ENCODE measurements at regions not wholly inside any gene's neighbourhood (a gene's known extent, or its start where the extent isn't known, plus 50 kb on each side); places are given as distances from the start of the nearest gene placed in this dataset.

- TF ChIP-seq POLR2AphosphoS5 (IDR thresholded peaks at IDR 0.05; ENCODE audit: low read depth) (no peak), ETS1 (IDR thresholded peaks at IDR 0.05) (no peak), CTCF (conservative IDR thresholded peaks at IDR 0.05; ENCODE audit: low read depth in 2 of 2) (no peak), STAT1 (IDR thresholded peaks at IDR 0.05; ENCODE audit: unreplicated experiment) (no peak), CREB1 (CRISPR knock-in tag; IDR thresholded peaks at IDR 0.05; ENCODE audit: low read depth) (no peak)
Measured at GRCh38 chr10:28977518-28977917, 300.2 kb downstream of the BAMBI start (continued).

GRCh38 chr10:28980264-28980663, 302.9 kb downstream of the BAMBI start:
- no peaks in the 10 kb centered on the region for H3K36me3 Mint-ChIP-seq (ENCODE audit: low read depth)
- TF ChIP-seq CREB1 (CRISPR knock-in tag; IDR thresholded peaks at IDR 0.05; ENCODE audit: low read depth) (no peak), POLR2AphosphoS5 (IDR thresholded peaks at IDR 0.05; ENCODE audit: low read depth) (no peak), STAT1 (IDR thresholded peaks at IDR 0.05; ENCODE audit: unreplicated experiment) (no peak), ETS1 (IDR thresholded peaks at IDR 0.05) (no peak), JUNB (IDR thresholded peaks at IDR 0.05; ENCODE audit: unreplicated experiment) (no peak), CTCF (conservative IDR thresholded peaks at IDR 0.05; ENCODE audit: low read depth in 2 of 2) (no peak), ZNF114 (CRISPR knock-in tag; IDR thresholded peaks at IDR 0.05) (no peak), NANOG (IDR thresholded peaks at IDR 0.05; ENCODE audit: borderline replicate concordance) (no peak), REST (IDR thresholded peaks at IDR 0.05; ENCODE audit: unreplicated experiment) (no peak)

More at GRCh38 chr10:28980264-28980663, 302.9 kb downstream of the BAMBI start:
- no peaks in the 10 kb centered on the region for H3K9me3 Mint-ChIP-seq
- no peak overlapping the region for H3K27ac Mint-ChIP-seq
- Histone ChIP-seq H3K4me3 (no peak overlapping the region), H3K27me3 (ENCODE audit: insufficient read depth) (no peaks in the 10 kb centered on the region), H3F3A (replicated peaks; ENCODE audit: low read depth) (no peaks in the 10 kb centered on the region), H2AFZ (no peak overlapping the region), H3K36me3 (ENCODE audit: insufficient read depth) (no peaks in the 10 kb centered on the region), H3K27ac (ENCODE audit: low read depth) (no peak overlapping the region), H3K4me1 (ENCODE audit: insufficient read depth) (peaks cover 9% of the 10 kb centered on the region; the same call in 1 of the 2 replicates), H3K9me2 (ENCODE audit: insufficient read depth) (no peaks in the 10 kb centered on the region), H3K79me2 (replicated peaks; ENCODE audit: insufficient read depth) (no peaks in the 10 kb centered on the region), H4K20me1 (replicated peaks; ENCODE audit: insufficient read depth) (no peaks in the 10 kb centered on the region), H3K4me2 (no peak overlapping the region)
- H3K4me1 Mint-ChIP-seq = peaks cover 13% of the 10 kb centered on the region
- ATAC-seq (no peak), DNase-seq (ENCODE audit: low spot score) (peak; percentile 33)
- H3K4me3 Mint-ChIP-seq = no peak overlapping the region
- peaks cover 2% of the 10 kb centered on the region for H3K27me3 Mint-ChIP-seq (ENCODE audit: insufficient read depth, low read depth, poor library complexity)

Measured in GM23338 (cell line).